GM21786 (cell line): ENCODE measurements at regions not wholly inside any gene's neighbourhood (a gene's known extent, or its start where the extent isn't known, plus 50 kb on each side); places are given as distances from the start of the nearest gene placed in this dataset.
A peak's percentile ranks its signal among the peaks of the same experiment; 100 is the strongest.
"Not testable (repeated sequence)": the region's sequence is repeated elsewhere in the genome, so short reads cannot be mapped to it uniquely, and the experiment has no call there.

Experiments used
- ATAC-seq: cut with Tn5 transposase; IDR thresholded peaks from one replicate; pipeline ENCODE4 v1.9.1; 2021; ENCODE audit not compliant: unreplicated experiment

DNA sequence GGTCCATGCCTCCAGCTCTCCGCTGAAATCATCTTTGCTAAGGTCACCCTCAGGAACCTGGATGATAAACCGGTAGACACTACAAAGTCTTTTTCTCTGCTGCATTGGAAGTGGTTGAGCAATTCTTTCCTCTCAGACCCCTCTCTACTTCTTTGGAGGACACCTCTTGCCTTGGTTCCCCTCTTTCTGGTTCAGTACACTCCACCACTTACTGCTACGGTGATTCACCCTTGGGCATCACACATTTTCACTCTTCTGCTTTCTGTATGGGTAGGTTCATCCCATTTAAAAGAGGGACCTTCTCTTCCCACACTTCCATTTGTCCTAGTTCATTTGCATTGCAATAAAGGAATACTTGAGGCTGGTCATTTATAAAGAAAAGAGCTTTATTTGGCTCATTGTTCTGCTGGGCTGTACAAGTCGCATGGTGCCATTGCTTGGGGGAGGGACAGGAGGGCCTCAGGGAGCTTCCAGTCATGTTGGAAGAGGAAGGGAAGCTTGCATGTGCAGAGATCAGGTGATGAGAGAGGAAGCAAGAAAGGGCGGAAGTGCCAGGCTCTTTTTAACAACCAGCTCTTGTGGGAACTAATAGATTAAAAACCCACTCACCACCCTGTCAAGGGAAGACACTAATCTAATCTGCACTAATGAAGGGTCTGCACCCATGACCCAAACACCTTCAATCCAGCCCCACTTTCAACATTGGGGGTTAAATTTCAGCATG, 149.7 kb upstream of the TMEM170B start:
- no peak for ATAC-seq

DNA sequence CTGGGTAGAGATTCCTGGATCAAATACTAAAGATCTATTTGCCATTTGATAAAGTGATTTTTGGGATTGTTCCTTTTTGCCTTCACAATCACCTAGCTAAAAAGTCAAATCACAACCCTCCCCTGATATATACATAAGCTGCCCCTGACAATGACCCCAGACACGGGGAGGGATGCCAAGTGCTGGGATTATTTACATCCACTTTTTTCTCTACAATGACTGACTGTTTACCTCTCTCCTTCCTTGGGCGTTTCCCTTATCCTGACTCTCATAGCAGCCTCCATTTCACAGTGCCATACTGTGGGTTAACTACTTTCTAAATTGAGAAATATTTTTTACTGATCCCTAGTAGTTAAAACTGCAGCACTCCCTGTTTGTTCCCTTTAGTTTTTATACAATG, 150.8 kb upstream of the TMEM170B start:
- no peak for ATAC-seq

DNA sequence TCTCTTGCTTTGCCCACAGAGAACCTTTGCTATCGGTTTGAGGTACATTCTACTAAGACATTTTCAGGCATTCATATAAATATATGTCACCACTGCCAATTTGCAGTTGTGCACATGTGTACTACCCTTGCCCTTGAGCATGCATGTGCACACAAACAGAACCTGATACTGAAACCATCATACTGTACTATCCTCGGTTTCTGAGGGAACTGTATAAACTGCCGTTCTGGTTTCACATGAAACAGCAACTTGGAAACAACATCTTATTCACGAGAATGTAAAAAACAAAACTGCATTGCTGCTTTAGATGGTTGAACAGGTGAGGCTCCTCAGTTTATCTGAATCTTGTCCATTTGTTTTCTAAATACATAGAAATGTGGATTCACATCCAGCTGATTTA, 151.2 kb upstream of the TMEM170B start:
- ATAC-seq: peak; percentile 73

DNA sequence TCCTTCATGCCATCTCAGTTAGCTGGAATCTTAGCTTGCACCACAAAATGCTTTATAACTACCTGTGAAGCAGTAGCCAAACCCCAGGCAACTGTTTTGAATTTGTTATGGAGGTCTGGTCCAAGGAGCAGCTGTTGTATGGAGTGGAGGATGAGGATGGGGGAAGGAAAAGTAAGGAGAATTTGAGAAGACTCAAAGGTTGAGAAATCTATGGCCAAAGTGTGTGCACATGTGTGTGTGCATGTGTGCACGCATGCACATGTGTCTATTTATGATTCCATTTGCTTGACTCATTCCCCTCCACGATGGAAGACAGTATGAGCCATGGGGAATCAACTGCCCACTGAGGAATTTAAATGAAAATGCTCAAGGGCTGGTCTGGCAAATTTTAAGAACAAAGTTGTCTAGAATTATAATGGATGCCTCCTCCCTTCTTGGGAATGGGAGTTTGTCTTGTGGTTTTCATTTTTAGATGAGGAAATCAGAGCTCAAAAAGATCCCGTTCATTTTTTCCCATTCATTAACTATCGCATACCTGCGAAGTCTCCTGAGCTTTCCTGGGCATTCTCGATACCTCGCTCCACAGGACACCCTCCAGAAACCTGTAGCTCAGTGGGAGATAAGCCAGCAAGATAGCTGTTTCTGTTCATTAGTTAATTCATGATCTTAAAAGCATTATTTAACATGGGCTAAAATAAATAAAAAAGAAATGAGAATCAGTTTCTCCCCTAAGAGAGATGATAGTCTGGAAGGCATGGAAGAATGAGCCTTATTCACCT, 152.3 kb upstream of the NEDD9 start:
- no peak for ATAC-seq

DNA sequence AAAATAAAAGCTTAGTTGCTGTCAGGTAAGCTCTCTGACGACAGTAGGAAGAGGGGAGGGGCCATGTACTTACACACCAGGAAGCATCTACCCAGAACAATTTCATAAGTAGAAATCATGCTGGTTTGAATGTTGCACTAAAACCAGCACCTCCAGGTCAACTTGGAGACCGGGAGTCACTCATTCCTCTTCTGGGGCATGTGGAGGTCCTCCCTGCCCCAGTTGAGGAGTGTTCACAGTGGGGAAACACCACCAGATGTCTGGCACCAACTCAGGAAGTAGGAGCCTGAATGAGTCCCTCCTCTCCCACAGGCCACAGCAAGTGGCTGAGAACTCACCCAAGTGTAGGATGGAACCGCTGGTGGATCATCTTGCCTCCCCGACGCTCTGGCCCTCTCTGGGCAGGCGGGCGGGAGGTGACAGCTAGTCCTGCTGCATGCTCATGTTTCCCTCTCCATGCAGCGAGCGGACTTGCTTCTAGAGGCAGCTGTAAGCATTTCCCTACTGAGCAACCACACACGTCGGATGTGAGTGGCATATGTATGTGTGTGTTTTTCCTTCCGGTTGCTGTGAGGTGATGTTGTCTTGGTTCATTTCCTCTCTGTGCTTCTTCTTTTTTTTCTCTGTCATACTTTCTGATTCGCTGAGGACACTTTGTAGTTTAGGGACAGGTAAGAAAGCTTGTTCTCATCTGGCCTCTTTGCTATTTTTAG, 149.5 kb upstream of the NEDD9 start:
- ATAC-seq: peak; percentile 78

DNA sequence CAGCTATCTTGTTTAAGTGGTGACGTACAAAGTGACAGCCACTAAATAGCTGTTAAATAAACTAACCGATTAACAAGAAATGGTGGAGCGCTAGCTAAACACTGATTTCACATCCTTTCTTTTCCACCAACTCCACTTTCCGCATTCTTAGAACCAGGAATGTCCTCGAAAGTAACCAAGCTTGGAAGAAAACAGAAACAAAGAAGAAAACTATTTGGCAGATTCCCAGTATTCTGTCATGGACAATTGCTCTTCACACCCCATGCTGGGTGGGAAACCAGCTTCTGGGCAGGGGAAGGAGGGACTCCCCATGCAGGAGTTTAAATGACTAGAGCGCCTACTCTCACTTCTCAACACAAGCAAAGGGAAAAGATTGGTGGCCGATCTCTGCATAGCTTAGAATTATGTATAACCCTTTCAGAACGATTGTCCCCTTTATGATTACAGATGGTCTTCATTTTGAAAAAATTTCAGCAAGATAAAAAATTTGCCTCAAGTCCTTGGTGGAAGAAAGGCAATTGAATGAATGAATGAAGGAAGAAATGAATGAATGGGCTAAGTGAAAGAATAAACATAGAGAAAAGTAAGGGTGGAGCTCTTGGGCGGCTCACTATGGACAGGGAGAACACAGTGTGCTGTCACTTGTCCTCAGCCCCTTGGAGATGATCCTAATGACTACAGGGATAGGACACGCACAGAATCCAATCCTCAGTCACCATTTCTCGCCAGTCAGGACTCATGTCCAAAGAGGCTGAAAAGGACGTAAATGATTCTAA, 148.7 kb upstream of the NEDD9 start:
- ATAC-seq: no peak

DNA sequence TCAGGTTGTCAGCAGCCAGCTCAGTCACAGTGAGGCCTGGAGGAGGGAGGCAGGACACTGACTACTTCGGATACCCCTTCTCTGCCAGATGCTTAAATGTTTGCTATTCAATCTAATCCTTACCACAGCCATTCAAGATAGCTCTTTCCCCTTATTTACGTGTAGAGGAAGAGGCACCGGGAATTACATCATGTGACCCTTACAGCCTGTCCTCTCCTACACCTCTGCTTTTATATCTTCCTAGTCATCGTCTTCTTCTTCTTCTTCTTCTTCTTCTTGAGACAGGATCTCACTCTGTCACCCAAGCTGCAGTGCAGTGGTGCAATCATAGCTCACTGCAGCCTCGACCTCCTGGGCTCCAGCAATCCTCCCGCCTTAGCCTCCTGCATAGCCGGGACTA, 148.1 kb upstream of the NEDD9 start:
- ATAC-seq: no peak

DNA sequence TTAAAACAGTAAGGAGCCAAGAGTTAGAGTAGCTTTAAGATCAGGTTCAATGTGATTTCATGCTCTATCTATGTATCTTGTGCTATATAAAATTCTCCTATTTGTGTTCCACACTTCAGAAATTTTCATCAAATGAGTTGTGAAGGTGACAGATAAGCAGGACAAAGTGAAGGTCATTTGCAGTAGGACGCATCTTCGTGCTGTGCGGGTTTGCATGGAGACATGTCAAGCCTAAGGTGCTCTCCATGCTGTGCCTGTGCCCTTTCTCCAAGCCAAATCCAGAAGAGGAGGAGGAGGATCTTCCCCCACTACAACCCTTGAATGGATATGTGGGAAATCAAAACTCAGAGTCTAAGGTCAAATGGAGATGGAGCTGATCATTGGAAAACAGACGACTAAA, 147.3 kb upstream of the NEDD9 start:
- ATAC-seq: no peak

DNA sequence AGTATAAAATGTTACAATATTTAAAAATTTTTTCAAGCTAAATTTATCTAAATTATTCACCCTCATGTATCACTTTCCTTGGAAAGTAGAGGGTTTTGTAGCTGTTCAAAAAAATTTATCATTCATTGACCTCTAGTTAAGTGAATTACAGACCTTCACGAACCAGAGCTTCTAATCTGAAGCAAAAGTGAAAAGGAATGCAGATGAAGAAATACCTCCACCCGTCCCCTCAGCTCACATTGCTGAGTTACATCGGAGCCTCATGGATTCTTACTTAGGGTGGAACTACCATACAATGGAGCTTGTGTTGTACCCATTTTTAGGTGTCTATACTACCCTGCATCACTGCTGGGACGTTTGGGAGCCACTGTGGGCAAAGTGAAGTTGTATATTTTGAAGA, 146.2 kb upstream of the NEDD9 start:
- ATAC-seq: no peak

DNA sequence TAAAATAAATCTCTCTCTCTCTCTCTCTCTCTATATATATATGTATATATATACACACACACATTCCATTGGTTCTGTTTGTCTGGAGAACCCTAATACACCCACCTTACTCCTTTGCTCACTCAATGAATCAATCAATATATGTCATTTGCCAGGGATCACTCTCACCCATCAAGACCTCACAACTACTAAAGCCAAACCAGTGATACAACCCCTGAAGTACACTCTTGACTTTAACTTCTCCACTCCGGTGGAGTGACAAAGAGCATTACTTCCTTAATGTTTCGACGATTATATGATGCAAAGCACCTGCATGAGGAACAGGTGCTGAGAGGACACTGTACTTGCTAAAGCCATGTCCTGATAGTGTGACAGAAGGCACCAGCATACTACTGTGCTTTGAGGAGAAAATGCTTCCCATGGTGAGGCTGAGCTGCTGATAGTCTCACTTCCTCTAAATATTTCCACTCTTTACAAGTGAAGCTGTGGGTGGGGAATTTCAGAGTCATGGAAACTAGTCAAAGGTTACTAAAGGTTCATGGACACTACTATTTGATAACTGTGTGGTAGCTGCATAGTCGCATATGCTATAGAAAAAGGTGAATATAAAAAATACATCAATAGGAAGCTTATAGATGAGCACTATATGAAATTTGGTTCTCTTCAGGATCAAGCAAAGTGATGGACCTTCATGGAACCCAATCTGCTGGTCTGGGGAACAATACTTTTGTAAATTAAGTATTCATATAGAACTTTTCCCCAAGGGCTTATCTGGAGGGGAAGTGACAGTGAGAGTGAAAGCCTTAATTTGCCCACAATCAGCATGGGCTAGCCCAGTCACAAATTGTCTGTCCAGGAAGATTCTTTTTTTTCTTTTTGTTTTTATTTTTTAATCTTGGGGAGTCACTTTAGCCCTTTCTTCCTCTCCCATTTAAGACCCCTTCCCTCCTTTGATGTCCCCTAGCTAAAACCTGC, 141.9 kb upstream of the NEDD9 start:
- peak; percentile 93 for ATAC-seq

DNA sequence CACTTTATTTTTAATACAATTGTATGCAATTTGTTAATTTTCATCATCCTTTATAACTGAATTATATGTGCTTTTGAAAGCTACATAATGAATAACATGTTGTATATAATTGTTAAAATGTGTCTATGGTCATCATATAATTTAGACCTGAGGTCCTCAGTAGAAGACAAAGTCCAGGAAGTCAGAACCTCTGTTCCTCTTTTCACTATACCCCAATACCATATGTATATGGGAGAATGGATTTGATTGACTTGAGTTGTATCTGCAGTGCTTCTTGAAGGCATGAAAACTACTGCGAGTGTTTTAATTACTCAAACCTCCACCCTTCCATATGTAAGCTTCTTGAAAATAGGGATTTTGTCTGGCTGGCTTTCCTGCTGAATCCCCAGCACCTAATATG, 140.7 kb upstream of the NEDD9 start:
- ATAC-seq: no peak

DNA sequence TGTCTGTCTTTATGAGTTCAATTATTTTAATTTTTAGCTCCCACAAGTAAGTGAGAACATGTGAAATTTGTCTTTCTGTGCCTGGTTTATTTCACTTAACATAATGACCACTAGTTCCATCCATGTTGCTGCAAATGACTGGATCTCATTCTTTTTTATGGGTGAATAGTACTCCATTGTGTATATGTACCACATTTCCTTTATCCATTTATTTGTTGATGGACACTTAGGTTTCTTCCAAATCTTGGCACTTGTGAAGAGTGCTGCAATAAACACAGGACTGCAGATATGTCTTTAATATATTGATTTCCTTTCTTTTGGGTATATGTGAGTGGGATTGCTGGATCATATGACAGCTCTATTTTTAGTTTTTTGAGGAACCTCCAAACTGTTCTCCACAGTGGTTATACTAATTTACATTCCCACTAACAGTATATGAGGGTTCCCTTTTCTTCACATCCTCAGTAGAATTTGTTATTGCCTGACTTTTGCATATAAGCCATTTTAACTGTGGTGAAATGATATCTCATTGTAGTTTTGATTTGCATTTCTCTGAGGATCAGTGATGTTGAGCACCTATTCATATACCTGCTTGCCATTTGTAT, 139.8 kb upstream of the NEDD9 start:
- not testable (repeated sequence) for ATAC-seq

DNA sequence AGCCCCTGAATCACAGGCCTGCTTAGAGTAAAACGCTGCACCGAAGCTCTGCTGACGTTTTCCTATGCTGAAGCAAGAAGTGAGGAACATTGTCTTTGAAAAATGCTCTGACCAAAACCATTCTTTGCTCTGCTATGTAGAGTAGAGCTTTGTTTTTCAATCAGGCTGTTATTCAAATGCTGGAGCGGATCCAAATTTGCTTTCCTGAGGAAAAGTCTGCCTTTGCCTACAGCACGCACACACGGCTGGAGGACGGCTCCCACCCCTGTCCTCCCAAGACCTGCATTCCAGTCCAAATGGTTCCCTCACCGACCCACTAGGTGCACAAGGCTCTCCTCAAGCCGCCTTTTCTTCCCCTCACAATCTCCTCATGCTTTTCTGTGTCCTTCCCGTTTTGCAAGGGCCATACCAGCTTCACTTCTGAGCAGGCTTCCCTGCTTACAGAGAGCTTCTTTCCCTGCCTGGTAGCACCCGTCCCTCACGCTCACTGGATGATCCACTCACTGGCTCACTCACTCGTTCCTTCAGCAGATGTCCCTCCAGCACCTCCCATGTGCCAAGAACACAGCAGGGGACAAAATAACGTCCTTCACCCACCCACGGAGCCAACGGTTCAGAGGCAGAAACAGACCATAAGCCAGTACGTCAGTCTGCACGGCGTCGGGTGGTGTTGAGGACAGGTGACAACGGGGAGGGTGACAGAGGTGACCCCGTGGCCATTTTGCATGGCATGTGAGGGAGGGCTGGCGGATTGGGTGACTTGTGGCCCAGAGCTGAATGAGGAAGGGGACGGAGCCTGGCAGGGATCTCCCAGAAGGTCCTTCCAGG, 137.9 kb upstream of the NEDD9 start:
- ATAC-seq: no peak

DNA sequence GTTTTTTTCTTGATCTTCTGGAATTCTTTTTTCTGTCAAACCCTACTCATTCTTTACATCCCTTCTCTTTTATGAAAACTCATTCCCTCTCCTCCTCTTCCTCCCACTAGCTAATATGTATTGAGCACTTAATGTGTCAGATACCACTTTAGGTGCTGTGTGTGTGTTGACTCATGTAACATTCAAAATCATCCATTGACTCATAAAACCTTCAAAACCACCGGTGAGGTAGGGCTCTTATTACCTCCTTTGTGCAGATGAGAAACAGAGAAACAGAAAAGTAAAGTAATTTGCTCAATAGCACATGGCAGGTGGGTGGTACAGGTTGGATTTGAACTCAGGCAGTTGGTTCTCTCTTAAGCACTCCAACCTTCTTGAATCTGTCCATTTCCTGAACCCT, 136.3 kb upstream of the NEDD9 start:
- ATAC-seq: no peak

DNA sequence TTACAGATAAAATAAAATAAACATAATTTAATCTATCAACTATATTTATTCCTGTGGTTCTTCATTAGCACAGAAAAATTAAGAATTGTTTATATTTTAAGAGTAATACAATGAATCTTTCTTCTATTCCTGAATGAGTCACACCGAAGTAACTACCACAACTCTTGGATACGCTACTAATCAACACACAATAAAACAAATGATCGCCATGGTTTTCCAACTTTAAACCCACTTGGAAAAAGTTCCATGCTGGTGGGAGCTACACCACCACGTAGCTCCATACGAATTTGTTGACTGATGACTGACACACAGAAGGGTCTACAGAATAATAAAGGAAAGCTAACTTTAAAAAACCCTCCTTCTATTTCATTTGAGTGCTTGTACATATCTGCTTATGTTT, 135.8 kb upstream of the NEDD9 start:
- no peak for ATAC-seq

DNA sequence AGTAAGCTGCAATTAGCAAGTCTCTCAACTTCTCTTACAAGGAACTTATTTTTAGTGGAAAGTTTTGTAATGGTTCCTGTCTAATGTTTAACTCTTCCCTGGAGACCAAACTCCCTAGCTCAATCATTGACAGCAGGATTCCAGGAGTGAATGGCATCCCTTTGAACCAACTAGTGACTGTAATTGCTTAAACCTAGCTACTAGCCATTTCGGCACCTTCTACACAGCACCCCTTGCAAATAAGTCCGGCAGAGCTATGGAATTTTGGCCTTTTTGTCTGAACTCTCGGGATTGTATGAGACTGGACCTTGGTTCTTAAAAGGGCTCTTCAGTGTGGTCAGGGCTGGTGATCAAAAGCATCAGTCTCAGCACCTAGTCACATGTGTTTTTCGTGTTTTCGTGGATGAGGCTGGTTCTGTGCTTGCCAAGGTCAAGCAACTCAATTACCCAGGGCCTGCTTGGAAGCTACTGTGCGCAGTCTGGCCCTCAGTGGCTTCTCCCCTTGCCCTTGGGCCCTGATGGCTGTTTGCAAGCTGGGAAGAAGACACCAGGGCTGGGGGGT, 135.3 kb upstream of the NEDD9 start:
- ATAC-seq: peak; percentile 11

DNA sequence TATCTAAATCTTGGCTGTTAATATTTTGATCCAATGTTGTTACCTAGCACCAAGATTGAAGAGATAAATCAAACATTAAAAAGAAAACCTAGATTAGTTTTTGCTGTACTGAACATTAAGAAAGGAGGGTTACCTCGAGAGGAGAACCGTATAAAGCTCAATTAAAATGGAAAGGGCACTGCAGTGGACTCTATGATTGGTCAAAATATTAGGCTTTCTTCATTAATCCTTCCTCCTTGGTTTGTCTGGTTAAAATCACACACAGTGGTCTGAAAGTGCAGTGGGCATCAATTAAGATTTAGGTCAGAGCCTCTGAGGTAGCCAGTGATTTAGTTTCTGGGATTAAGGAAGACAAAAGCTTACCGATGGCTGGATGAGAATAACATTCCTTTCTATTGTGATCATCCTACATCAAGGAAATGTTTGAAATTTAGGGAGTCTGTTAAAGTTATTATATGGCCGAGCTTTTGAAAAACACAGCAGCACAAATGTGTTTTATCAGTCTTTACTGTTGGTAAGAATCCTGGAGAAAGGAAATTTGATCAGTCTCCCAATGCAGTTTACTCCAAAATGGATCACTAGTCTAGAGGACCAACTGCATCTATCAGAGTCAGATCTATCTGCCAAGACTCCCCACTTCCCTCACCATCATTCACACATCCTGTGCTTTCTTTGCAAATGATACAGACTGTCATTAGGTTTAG, 134.6 kb upstream of the NEDD9 start:
- ATAC-seq: peak; percentile 30
